GM21737 (cell line): ENCODE measurements at regions not wholly inside any gene's neighbourhood (a gene's known extent, or its start where the extent isn't known, plus 50 kb on each side); places are given as distances from the start of the nearest gene placed in this dataset.
"Not testable (repeated sequence)": the region's sequence is repeated elsewhere in the genome, so short reads cannot be mapped to it uniquely, and the experiment has no call there.

ENCODE experiments used
- ATAC-seq: cut with Tn5 transposase; IDR thresholded peaks from one replicate; pipeline ENCODE4 v1.9.1; 2021; ENCODE audit warnings: mild to moderate bottlenecking, moderate library complexity; ENCODE audit not compliant: unreplicated experiment

- ATAC-seq, result not testable (repeated sequence)
Measured at GRCh38 chr3:194264631-194265504, 86.3 kb downstream of the CPN2 start.

GRCh38 chr3:194265505-194265892 lies 85.6 kb downstream of the CPN2 start:
- ATAC-seq, result no peak

- ATAC-seq, result no peak
Measured at GRCh38 chr3:194265996-194266964, 84.8 kb downstream of the CPN2 start.

GRCh38 chr3:194267744-194268653 lies 83.1 kb downstream of the CPN2 start:
- no peak for ATAC-seq

GRCh38 chr3:194268654-194269512 lies 82.2 kb downstream of the CPN2 start:
- ATAC-seq, result no peak

- ATAC-seq, result no peak
Measured at GRCh38 chr3:194269610-194270145, 81.5 kb downstream of the CPN2 start.

GRCh38 chr3:194270627-194271459 lies 80.3 kb downstream of the CPN2 start:
- ATAC-seq, result no peak

- ATAC-seq, result no peak
Measured at GRCh38 chr3:194271460-194272035, 79.6 kb downstream of the CPN2 start.

GRCh38 chr3:194272221-194272620 lies 78.9 kb downstream of the CPN2 start:
- no peak for ATAC-seq

GRCh38 chr3:194272861-194273742 lies 78.0 kb downstream of the CPN2 start:
- ATAC-seq, result no peak

- no peak for ATAC-seq
Measured at GRCh38 chr3:194273743-194274310, 77.3 kb downstream of the CPN2 start.

- no peak for ATAC-seq
Measured at GRCh38 chr3:194274424-194275085, 76.6 kb downstream of the CPN2 start.

GRCh38 chr3:194275291-194275690 lies 75.8 kb downstream of the CPN2 start:
- no peak for ATAC-seq

GRCh38 chr3:194275721-194276120 lies 75.4 kb downstream of the CPN2 start:
- no peak for ATAC-seq

- ATAC-seq, result no peak
Measured at GRCh38 chr3:194276768-194277103, 74.4 kb downstream of the CPN2 start.

- no peak for ATAC-seq
Measured at GRCh38 chr3:194277104-194277785, 73.9 kb downstream of the CPN2 start.
